ENCODE measurements at regions not wholly inside any gene's neighbourhood (a gene's known extent, or its start where the extent isn't known, plus 50 kb on each side); places are given as distances from the start of the nearest gene placed in this dataset.

DNA sequence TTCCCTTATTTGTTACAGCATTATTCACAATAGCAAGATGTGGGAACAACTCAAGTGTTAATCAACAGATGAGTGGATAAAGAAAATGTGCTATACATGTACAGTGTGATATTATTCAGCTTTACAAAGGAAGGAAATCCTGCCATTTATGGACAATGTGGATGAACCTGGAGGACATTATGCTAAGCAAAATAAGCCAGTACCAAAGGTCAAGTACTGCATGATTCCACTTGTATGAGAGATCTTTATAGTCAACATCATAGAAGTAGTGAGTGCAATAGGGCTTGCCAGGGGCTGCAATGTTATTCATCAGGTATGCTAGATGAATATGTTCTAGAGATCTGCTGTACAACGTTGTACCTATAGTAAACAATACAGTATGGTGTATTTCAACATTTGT, 138.5 kb upstream of the AGR3 start:
- Mint-ChIP-seq H3K4me1 (ENCODE audit: low read depth) (peaks cover 10% of the 10 kb centered on the region), H3K27me3 (ENCODE audit: low read depth) (peaks cover 15% of the 10 kb centered on the region), H3K27ac (no peak overlapping the region), H3K4me3 (no peak overlapping the region), H3K9me3 (no peaks in the 10 kb centered on the region), H3K36me3 (ENCODE audit: low read depth) (peaks cover 2% of the 10 kb centered on the region)

- peaks cover 10% of the 10 kb centered on the region for H3K4me1 Mint-ChIP-seq (ENCODE audit: low read depth)
- peaks cover 2% of the 10 kb centered on the region for H3K36me3 Mint-ChIP-seq (ENCODE audit: low read depth)
- H3K9me3 Mint-ChIP-seq: peaks cover under 1% of the 10 kb centered on the region
- H3K27me3 Mint-ChIP-seq (ENCODE audit: low read depth): peaks cover 15% of the 10 kb centered on the region
- H3K4me3 Mint-ChIP-seq: no peak overlapping the region
- H3K27ac Mint-ChIP-seq: no peak overlapping the region
Observed at GRCh38 chr7:17021205-17021604, 139.4 kb upstream of the AGR3 start.

DNA sequence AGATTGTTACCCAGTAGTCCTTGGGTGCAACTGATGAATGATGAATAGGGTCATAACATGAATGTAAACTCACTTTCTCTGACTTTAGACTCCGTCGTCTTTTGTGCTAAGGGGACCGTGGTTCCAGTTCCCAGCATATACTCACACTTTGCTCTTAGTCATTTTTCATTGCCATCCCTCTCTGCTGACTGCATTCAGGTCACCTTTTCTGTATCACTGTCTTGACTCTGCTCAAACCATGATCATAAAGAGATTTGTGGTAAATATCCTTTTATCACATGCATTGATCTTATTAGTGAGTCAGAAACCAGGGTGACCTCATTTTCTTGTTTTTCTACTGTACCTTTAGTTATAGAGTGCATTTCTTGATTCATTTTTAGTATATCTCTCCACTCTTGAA, 141.1 kb upstream of the AGR3 start:
- no peak overlapping the region for H3K4me3 Mint-ChIP-seq
- H3K27ac Mint-ChIP-seq: peak overlapping the region; percentile 2
- H3K27me3 Mint-ChIP-seq (ENCODE audit: low read depth): peaks cover 15% of the 10 kb centered on the region
- peaks cover 10% of the 10 kb centered on the region for H3K4me1 Mint-ChIP-seq (ENCODE audit: low read depth)
- H3K36me3 Mint-ChIP-seq (ENCODE audit: low read depth): peaks cover 2% of the 10 kb centered on the region
- peaks cover 4% of the 10 kb centered on the region for H3K9me3 Mint-ChIP-seq

- H3K36me3 Mint-ChIP-seq (ENCODE audit: low read depth): peaks cover 2% of the 10 kb centered on the region
- no peak overlapping the region for H3K27ac Mint-ChIP-seq
- peaks cover 4% of the 10 kb centered on the region for H3K9me3 Mint-ChIP-seq
- H3K4me1 Mint-ChIP-seq (ENCODE audit: low read depth): peaks cover 17% of the 10 kb centered on the region
- H3K4me3 Mint-ChIP-seq: no peak overlapping the region
- H3K27me3 Mint-ChIP-seq (ENCODE audit: low read depth): peaks cover 12% of the 10 kb centered on the region
Observed at GRCh38 chr7:17026269-17026668, 144.5 kb upstream of the AGR3 start.

- H3K4me1 Mint-ChIP-seq (ENCODE audit: low read depth): peaks cover 23% of the 10 kb centered on the region
- H3K27ac Mint-ChIP-seq: no peak overlapping the region
- H3K27me3 Mint-ChIP-seq (ENCODE audit: low read depth): peaks cover 11% of the 10 kb centered on the region
- H3K36me3 Mint-ChIP-seq (ENCODE audit: low read depth): peaks cover 2% of the 10 kb centered on the region
- H3K4me3 Mint-ChIP-seq: no peak overlapping the region
- peaks cover 4% of the 10 kb centered on the region for H3K9me3 Mint-ChIP-seq
Observed at GRCh38 chr7:17027143-17027788, 145.5 kb upstream of the AGR3 start.

- Mint-ChIP-seq H3K36me3 (ENCODE audit: low read depth) (no peaks in the 10 kb centered on the region), H3K9me3 (peaks cover 4% of the 10 kb centered on the region), H3K27ac (no peak overlapping the region), H3K4me3 (no peak overlapping the region), H3K4me1 (ENCODE audit: low read depth) (peaks cover 19% of the 10 kb centered on the region), H3K27me3 (ENCODE audit: low read depth) (peaks cover 6% of the 10 kb centered on the region)
Observed at GRCh38 chr7:17027789-17028152, 146.0 kb upstream of the AGR3 start.

- Mint-ChIP-seq H3K27me3 (ENCODE audit: low read depth) (peaks cover 2% of the 10 kb centered on the region), H3K4me1 (ENCODE audit: low read depth) (peaks cover 14% of the 10 kb centered on the region), H3K4me3 (no peak overlapping the region), H3K27ac (no peak overlapping the region), H3K9me3 (peaks cover 4% of the 10 kb centered on the region), H3K36me3 (ENCODE audit: low read depth) (no peaks in the 10 kb centered on the region)
Observed at GRCh38 chr7:17029150-17029549, 147.4 kb upstream of the AGR3 start.

DNA sequence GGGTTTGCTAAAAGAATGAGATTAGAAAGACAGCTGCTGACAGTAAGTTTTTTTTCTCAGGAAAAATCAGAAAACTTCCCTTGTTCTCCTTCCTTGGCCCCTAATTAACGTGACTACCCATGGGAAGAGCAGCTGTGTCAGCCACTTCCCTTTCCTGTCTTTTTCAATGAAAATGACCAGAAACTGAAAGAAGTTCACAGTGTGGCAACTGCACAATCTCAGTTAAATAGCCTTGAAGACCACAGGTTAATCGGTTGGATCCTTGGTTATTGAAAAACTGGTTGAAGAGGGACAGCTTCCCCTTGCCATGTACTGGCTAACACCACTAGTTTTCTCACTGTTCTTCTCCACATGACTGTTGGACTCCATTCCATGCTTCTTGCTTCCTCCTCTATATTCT, 148.8 kb upstream of the AGR3 start:
- Mint-ChIP-seq H3K36me3 (ENCODE audit: low read depth) (no peaks in the 10 kb centered on the region), H3K4me3 (no peak overlapping the region), H3K4me1 (ENCODE audit: low read depth) (peaks cover 14% of the 10 kb centered on the region), H3K27ac (no peak overlapping the region), H3K27me3 (ENCODE audit: low read depth) (no peaks in the 10 kb centered on the region), H3K9me3 (peaks cover 4% of the 10 kb centered on the region)

- Mint-ChIP-seq H3K4me3 (no peak overlapping the region), H3K4me1 (ENCODE audit: low read depth) (peaks cover 14% of the 10 kb centered on the region), H3K9me3 (no peaks in the 10 kb centered on the region), H3K36me3 (ENCODE audit: low read depth) (no peaks in the 10 kb centered on the region), H3K27ac (no peak overlapping the region), H3K27me3 (ENCODE audit: low read depth) (no peaks in the 10 kb centered on the region)
Observed at GRCh38 chr7:17031906-17032551, 150.2 kb upstream of the AGR3 start.

- Mint-ChIP-seq H3K27ac (no peak overlapping the region), H3K4me1 (ENCODE audit: low read depth) (peaks cover 15% of the 10 kb centered on the region), H3K9me3 (no peaks in the 10 kb centered on the region), H3K27me3 (ENCODE audit: low read depth) (peaks cover 8% of the 10 kb centered on the region), H3K4me3 (no peak overlapping the region), H3K36me3 (ENCODE audit: low read depth) (peaks cover 2% of the 10 kb centered on the region)
Observed at GRCh38 chr7:17033245-17033644, 151.5 kb upstream of the AGR3 start.

- no peak overlapping the region for H3K27ac Mint-ChIP-seq
- H3K27me3 Mint-ChIP-seq (ENCODE audit: low read depth): peaks cover 12% of the 10 kb centered on the region
- no peak overlapping the region for H3K4me3 Mint-ChIP-seq
- H3K36me3 Mint-ChIP-seq (ENCODE audit: low read depth): peaks cover 2% of the 10 kb centered on the region
- H3K9me3 Mint-ChIP-seq: no peaks in the 10 kb centered on the region
- peaks cover 15% of the 10 kb centered on the region for H3K4me1 Mint-ChIP-seq (ENCODE audit: low read depth)
Observed at GRCh38 chr7:17036584-17036983, 154.8 kb upstream of the AGR3 start.

- Mint-ChIP-seq H3K27me3 (ENCODE audit: low read depth) (peaks cover 12% of the 10 kb centered on the region), H3K27ac (no peak overlapping the region), H3K4me3 (no peak overlapping the region), H3K9me3 (no peaks in the 10 kb centered on the region), H3K36me3 (ENCODE audit: low read depth) (peaks cover 2% of the 10 kb centered on the region), H3K4me1 (ENCODE audit: low read depth) (peaks cover 10% of the 10 kb centered on the region)
Observed at GRCh38 chr7:17037356-17037755, 155.6 kb upstream of the AGR3 start.

DNA sequence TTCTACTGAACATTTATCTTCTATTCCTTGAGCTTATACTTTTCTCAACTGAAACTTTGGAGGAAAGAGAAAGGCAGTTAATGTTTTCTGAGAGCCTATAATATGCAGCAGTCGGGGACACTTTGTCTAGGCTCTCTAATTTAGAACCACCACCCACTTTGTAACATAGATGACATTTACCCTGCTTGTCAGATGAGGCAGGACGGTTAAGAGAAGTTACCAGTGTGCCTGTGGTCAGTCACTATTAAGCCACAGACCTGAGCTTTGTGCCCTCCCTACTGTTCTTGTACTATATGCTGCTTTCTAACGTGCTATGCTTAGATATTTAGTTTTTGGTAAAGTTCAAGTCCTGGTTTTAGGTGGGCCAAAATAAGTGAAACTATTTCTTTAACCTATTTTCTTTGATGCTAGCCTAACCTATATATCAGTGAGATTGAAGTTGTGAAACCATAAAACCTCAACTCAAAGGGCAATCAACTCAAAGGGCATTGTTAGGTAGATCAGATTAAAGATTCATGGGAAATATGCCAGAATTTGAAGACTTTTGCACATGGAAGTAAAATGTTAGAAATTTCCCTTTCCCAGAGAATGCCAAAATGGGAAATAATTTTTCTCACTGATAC, 156.5 kb upstream of the AGR3 start:
- peaks cover 13% of the 10 kb centered on the region for H3K4me1 Mint-ChIP-seq (ENCODE audit: low read depth)
- H3K9me3 Mint-ChIP-seq: no peaks in the 10 kb centered on the region
- peaks cover 12% of the 10 kb centered on the region for H3K27me3 Mint-ChIP-seq (ENCODE audit: low read depth)
- peaks cover 2% of the 10 kb centered on the region for H3K36me3 Mint-ChIP-seq (ENCODE audit: low read depth)
- no peak overlapping the region for H3K4me3 Mint-ChIP-seq
- no peak overlapping the region for H3K27ac Mint-ChIP-seq

DNA sequence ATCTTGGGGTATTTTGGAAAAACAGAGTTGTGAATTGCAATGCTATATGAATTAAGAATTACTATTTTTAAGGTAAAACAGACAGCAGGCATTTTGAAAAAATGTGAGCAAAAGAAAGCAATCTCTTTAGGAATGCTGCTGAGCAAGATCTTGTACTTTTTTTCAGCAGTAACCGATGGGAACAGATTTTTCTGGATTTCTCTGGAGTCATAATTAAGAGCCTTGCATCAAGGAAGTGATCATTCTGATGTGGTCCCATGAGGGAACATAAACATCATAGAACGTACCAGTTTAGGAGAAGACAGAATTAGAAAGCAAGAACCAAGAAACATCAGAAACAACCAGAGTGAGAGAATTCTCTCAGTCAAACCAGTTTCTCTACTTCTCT, 157.0 kb upstream of the AGR3 start:
- H3K36me3 Mint-ChIP-seq (ENCODE audit: low read depth): peaks cover 2% of the 10 kb centered on the region
- H3K27ac Mint-ChIP-seq: no peak overlapping the region
- no peak overlapping the region for H3K4me3 Mint-ChIP-seq
- peaks cover 16% of the 10 kb centered on the region for H3K4me1 Mint-ChIP-seq (ENCODE audit: low read depth)
- H3K9me3 Mint-ChIP-seq: no peaks in the 10 kb centered on the region
- H3K27me3 Mint-ChIP-seq (ENCODE audit: low read depth): peaks cover 15% of the 10 kb centered on the region

GRCh38 chr7:17039372-17039771, 157.6 kb upstream of the AGR3 start:
- Mint-ChIP-seq H3K4me1 (ENCODE audit: low read depth) (peaks cover 19% of the 10 kb centered on the region), H3K4me3 (no peak overlapping the region), H3K27ac (no peak overlapping the region)

More at GRCh38 chr7:17039372-17039771, 157.6 kb upstream of the AGR3 start:
- peaks cover 18% of the 10 kb centered on the region for H3K27me3 Mint-ChIP-seq (ENCODE audit: low read depth)
- H3K36me3 Mint-ChIP-seq (ENCODE audit: low read depth): peaks cover 2% of the 10 kb centered on the region
- H3K9me3 Mint-ChIP-seq: no peaks in the 10 kb centered on the region

Data from T-helper 1 cell treated with Interleukin-12 subunit alpha and Interleukin-12 subunit beta and Interleukin-4 antibody, amounts not matched to agents 30 μg/mL and 1 μg/mL, for 36 hours (primary cell).